AML-193 (cell line): ENCODE measurements at regions not wholly inside any gene's neighbourhood (a gene's known extent, or its start where the extent isn't known, plus 50 kb on each side); places are given as distances from the start of the nearest gene placed in this dataset.

ENCODE experiments used
- DNase-seq, 2 experiments: peaks; one replicate each; lab custom pipeline; 2025; lab: John Stamatoyannopoulos, UW

DNA sequence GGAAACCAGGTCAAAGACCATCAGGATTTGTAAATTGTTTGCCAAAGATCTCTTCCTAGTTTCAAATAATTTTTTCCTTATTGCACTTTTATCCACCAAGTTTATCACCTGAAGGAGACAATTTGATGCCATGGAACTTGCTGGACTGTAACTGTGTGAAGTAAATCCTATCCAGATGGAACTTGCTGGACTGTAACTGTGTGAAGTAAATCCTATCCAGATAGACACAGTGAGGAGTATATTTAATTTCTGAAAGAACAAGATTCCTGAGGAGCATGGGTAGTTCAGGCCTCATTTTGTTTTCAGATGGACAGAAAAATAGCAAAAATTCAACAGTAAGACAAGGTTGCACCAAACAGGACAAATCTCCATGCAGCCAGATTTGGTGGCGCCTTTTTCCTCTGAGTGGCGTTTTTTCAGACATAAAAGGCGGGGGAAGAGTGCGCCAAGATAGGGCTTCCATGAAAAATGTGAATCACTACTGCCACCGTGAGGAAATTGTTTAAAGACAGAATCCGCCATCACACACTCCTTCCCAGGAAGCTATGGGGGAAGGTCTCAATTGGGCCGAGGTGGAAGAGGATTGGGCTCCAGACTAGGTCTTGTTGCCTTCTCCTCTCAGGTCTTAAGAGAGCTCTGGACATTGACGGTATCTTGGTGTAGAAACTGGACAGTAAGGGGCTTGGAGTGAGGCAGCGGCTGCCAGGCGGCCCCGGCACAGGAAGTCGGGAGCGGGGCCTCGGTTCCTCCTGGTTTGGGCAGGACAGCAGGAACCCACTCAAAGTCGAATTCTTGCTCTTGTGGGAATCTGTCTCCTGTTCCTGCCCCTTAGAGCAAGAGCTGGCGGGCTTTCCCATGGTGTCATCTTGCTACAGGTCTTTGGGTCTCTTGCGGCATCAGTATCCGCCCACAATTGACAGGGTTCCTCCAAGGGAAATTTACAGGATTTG, 234.7 kb downstream of the OR13H1 start:
- no peak for DNase-seq

DNA sequence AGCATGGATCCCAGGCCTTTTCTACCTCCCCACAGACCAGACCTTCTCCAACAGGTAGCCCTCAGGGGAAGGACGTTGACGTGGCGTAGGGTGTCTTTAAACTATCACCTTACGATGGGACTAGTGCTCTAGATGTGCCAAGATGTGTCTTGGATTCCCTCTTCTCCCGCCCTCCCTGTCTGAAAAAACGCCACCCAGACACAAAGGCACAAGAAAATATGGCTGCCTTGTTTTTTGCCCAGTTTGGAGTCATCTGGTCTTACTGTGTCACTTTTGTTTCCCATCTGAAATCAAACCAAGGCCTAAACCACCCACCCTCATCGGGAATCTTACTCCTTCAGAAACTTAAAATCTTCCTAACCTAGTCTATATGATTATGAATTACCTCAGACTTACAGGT, 235.4 kb downstream of the OR13H1 start:
- DNase-seq, result no peak

DNA sequence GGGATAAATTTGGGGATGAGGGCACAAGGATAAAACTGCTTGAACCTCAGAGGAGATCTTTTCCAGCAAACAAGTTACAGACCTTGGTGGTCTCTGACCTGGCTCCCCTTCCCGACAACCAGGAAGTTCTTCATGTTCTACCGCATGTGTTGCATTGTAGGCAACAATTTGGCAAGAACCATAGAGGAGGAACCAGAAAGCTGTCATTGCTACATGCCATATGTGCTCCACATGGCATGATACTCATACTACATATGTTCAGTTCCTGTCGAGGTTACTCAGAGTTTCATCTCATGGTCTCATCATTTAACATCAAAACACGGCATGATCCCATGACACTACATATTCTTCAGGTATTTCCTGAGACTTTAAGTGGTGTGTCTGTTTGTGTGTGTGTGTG, 235.9 kb downstream of the OR13H1 start:
- no peak for DNase-seq

DNA sequence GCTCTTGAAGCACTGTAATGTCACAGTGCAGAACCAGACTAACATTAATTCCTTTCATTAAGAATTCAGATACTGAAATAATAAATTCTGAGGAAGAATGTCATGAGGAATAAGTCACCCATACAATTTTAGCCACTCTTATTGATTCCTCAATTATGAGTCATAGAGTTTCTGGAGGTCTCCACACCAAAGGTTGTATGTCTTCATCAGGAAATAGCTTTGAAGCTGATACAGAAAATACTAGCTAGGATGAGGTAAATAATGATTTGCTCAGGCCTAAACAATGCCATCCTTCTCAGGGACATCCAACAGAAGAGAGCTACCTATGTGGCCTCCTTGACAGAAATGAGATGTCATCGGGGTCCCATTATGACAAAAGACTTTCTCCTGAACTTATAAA, 238.8 kb downstream of the OR13H1 start:
- no peak for DNase-seq

DNA sequence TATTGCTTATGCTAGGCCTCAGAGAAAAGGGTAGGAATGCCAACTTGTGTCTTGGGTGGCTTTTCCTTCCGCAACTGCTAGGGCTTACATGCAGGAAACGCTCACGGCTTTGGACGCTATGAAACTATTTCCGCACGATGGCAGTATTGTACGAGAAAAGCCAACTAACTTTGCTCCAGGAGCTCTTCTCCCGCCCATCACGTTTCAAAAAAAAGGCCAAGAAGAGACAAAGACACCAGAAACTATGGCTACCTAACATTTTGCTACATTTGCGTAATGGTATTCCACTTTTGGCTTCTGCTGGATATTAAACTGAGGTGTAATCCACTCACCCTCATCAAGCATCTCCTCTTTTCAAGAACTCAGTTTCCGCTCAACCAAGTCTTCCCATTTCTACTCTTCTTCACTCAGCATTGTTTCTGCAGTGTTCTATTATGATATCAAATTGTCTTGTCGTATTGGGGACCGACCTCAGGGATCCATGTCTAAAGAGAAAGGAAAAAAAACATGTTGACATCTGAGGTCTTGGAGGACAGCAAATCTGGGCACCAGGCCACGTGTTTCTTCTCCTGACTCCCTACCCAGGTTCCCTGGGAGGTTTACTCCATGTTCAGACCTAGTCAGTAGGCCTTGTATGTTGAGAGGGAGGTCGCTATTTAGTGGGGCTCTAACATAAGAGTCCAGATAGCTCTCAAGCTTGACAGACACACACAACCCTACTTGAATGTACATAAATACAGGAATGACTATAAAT, 239.4 kb upstream of the STK26 start:
- peak in 1 of 2 experiments; percentile 4 for DNase-seq

DNA sequence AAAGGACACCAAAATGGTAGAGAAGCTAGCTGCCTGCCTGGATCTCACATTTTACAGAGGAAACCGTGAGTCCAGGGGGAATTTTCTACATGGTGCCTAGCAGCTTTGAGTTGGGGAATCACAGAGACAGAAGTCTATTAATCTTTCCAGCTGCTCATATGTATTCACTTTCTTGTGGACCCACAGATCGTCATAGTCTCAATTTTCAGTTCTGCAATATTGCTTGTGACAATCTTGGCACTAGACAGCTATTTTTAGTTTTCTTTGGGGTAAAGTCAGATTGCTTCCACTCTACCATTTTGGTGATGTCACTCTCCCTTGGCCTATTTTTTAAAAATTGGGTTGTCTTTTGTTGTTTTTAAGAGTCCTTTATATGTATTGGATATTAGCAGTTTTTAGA, 233.4 kb upstream of the STK26 start:
- DNase-seq, result no peak

DNA sequence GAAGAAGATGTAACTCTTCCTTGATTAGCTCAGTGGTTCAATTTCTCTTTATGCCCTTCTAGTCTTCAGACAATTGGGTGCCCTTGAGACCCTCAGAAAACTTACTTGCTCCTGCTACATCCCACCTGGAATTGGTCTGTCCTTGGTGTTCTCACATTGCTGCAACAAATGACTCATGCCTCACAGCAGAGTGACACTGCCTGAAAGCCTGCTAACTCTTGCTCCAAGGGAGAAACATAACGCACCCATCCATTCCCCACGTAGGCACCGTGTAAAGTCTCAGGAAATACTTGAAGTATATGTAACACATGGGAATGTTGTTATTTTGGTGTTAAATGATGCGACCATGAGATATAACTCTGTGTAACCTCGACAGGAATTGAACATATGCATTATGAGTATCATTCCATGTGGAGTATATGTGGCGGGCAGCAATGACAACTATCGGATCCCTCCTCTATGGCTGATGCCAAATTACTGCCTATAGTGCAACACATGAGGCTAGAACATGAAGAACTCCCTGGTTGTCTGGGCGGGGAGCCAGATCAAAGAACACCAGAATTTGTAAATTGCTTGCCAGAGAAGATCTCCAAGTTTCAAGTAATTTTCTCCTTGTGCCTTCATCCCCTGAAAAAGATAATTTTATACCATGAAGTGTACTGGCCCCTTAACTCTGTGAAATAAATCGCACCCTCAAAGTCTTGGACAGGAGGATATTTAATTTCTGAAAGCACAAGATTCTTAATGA, 231.3 kb upstream of the STK26 start:
- DNase-seq, result no peak

DNA sequence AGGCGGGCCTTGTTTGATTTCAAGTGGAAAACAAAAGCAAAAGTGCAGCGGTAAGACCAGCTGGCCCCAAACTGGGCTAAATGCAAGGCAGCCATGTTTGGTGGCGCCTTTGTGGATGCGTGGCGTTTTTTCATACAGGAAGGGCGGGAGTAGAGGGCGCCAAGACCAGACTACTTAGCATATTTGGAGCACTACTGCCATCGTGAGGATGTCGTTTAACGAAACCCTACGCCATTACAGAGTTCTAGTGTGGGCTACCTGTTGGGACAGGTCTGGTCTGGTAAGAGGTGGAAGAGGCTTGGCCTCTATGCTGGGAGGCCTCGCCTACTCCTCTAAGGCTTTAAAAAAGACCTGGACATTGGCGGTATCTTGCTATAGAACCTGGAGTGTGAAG, 230.7 kb upstream of the STK26 start:
- DNase-seq, result no peak

DNA sequence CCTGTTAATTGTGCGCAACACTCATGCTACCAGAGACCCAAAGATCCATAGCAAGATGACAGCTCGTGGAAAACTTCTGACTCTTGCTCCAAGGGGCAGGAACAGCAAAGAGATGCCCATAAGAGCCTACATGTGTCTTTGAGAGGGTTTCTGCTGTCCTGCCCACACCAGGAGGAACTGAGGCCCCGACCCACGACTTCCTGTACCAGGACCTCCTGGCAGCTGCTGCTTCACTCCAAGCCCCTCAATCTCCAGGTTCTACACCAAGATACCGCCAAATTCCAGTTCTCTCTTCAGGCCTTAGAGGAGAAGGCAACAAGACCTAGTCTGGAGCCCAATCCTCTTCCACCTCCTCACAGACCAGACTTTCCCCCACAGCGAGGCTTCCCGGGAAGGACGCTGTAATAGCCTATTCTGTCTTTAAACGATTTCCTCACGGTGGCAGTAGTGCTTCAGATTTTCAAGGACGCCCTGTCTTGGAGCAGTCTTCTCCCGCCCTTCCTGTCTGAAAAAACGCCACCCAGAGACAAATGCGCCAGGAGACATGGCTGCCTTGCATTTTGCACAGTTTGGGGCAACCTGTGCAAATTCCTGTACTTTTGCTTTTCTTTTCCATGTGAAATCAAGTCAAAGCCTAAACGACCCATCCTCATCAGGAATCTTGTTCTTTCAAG, 230.2 kb upstream of the STK26 start:
- no peak for DNase-seq

DNA sequence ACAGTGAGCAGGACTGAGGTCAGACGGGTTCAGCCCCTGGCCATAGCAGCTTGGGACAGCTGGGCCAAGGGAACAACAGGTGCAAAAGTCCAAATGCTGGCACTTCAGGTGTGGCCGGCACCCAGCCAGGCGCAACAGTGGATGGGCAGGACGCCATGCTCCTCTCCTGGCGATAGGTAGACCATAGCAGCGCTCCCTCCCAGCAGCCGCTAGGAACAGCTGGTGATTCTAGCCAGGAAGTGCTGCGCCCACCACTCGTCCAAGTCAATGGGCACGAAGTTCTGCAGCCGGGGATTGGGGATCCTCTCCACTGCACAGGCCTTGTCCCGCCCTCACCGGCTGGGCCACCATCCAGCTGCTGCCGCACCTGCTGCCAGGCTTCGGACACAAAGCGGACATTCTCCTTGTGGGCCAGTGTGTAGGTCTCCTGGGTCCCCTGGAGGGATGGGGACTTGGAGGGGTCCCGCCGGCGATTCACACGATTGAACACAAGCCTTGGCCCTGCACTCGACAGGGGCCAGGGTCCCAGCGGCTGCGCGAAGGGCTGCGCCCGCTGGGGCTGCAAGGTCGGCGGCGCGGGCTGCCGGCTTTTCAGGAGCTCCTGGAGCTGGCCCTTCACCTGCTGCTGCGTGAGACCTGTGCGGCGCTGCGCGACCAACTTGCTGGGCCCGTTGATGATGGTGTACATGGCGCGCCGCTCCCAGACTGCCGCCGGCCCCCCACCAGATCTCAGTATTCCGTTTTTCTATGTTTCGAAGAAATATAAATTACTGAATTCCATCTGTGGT, 227.5 kb upstream of the STK26 start:
- DNase-seq, result no peak

DNA sequence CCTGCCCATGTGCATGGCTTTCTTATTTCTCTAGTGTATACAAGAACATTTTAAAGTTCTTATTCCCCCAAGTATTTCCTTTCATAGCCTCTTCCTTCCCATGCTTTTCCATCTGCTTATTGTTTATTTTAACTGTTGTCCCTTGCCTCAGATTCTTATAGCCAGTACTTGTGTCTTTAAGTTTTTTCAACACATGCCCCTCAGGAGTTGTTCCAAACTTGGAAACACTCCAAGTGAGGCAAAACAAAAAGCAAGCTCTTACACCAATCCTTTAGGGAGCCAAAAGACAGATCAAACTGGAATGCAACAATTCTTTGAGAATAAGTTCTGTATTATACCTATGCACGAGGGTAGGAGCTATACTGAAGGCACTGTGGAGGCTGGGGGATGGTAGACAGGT, 222.0 kb upstream of the STK26 start:
- DNase-seq, result no peak

DNA sequence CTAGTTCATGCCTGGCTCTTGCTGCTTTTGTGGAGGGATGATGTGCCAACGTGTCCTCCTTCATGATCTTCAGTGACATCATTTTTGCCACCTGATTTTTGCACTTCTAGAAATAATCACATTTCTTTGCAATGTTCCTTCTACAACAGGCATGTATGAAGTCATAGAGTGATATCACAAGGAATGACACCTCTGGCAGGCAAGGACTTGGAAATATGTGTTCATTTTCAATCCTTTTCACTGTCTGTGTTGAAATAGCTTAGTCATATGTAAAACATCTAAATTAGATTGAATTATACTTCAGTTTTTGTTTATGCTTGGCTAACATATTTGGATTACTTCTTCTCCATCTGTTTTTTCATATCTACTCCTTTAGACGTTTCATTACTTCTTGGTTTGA, 221.2 kb upstream of the STK26 start:
- no peak for DNase-seq

DNA sequence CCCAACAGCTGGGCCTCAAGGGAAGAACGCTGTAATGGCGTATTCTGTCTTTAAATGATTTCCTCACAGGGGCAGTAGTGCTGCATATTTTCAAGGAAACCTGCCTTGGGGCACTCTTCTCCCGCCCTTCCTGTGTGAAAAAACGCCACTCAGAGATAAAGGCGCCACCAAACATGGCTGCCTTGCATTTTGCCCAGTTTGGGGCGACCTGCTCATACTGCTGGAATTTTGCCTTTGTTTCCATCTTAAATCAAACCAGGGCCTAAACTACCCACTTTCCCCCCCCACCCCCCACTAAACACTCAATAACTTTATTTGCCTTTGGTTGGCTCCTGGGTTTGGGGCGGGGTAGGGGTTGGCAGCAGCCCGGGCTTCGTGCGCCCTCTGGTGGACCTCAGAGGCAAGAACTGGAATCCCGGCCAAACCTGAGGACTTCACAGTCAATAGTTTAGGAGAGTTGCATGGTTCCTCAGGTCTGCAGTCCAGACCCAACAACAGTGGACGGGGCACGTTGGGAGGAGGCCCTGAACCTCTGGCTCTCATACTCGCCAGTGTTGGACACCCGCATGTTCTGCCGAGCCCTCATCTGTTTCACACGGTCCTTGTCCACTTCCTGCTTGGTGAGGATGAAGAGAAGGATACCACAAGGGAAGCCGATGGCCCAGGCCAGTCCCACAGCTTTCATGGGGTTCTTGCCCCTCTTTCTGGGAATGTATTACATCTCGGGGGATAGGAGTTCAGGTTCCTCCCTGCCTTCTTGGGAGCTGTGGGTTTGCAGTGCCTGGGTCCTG, 220.1 kb upstream of the STK26 start:
- peak in 1 of 2 experiments; percentile 4 for DNase-seq

DNA sequence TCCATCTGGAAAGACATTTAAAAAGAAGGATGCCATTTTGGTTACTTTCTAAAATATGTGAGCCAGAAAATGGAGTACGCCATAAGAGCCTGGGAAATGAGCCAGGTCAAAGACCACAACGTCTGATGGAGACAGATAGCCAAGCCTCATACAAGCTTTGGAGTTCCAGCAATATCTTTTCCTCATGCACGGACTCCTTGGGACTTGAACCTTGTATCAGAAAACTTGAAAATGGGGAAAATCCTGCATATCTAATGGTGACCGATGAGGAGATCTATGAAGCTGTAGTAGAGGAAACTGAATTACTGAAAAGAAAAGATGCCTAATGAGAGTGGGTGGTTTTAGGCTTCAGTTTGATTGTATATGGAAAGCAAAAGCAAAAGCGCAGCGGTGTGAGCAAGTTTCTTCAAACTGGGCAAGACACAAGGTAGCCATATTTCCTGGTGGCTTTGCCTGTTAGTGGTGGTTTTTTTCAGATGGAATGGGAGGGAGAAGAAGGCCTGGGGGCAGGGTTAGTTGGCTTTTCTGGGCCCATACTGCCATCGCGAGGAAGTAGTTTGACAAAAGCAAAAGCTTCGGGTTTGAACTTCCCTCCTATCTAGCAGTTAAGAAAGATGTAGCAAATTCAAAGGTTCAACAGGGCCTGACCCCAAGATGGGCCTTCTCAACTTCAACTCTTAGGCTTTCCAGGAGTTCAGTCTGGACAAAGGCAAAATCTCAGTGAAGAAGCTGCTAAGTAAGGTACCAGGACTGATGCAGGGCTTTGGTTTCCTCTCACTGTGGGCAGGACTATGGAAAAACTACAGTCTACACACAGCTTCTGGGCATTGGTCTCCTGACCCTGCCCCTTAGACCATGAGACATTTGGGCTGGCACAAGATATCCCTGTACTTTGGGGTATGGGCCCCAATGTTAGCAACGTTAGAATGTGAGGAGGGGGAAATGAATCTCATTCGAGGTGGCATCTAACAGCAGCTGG, 210.0 kb upstream of the STK26 start:
- DNase-seq, result peak; percentile 67 to 76

DNA sequence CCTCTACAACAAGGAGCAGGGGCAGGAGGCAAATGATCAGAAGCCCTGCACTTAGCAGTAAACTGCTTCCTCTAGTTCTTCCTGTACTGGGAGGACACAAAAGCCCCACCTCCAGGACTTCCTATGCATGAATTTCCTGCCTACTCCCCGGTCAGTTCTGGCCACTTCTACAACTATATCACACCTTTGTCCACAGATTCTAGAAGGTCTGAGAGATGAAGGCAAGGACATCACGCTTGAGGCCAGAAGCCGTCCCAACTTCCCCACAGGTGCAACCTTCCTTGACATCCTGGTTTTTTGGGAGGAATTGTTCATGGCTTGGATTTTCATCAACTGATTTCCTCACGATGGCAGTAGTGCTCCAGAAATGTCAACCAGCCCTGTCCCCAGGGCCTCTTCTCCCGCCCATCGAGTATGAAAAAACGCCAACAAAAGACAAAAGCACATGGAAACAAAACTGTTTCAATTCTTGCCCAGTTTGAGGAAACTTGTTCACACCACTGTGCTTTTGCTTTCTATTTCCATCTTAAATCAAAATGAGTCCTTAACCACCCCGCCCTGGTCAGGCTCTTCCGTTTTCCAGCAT, 206.5 kb upstream of the STK26 start:
- DNase-seq, result peak; percentile 56 to 68

DNA sequence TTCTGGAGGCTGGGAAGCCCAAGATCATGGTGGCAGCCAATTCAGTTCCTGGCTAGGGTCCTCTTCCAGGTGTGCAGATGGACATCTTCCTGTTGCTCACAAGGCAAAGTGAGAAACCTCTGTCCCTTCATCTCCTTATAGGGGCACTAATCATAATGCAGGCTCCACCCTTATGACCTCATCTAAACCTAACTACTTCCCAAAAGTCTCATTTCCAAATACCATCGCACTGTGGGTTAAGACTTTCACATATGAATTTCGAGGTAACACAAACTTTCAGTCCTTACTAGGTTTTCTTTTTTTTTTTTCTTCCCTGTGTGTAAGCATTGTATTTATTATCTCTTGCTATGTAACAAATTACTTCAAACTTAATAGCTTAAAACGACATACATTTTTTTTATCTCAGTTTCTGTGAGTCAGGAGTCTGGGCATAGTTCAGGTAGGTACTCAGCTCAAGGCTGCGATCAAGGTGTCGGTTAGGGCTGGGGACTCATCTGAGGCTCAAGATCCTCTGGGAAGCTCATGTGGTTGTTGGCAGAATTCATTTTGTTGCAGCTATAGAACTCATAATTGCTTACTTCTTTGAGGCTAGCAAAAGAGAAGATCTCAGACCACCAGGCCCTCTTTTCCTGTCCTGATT, 204.7 kb upstream of the STK26 start:
- peak; percentile 3 to 25 for DNase-seq

DNA sequence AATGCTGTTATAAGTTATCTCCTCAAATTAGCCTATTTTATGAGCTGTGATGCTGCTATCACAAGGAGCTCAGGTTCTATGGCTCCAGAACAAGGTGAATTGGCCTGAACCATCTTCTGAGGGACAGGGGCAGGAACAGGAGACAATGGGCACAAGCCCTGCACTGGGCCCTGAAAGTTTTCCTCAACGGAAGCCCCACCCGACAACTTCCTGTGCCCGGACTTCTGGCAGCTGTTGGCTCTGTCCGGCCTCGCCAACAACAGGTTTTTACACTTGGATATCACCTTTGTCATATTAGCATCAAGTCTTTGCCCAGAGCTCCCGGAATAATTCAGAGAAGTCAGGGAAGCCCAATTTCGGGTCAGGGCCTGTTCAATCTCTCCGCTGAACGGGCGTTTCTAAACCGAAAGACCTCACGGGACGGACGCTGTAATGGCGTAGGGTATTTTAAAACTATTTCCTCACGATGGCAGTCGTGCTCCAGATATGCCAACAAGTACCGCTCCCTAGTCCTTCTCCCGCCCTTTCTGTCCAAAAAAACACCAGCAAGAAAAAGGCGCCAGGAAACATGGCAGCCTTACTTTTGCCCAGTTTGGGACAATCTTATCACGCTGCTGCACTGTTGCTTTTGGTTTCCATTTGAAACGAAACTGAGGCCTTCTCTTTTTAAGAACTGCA, 201.0 kb upstream of the STK26 start:
- no peak for DNase-seq

DNA sequence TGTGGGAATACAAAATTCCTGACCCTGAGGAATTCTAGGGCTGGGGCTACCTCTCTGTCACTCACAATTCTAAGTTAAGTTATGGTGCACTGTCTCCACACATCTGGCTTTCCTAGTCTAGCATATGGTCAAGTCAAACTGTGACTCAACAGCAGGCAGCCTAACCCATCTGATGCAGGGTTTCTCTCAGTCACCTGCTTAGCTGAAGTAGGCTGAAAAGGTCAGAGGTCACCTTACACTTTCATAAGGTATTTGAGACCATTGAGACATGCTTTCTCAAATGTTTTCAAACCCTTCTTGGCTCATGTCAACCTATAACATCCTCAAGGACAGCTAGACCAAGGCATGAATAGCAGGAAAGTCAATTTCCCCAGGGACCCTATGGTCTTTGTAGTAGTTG, 196.5 kb upstream of the STK26 start:
- no peak for DNase-seq
